BJ (cell line): ENCODE measurements at regions not wholly inside any gene's neighbourhood (a gene's known extent, or its start where the extent isn't known, plus 50 kb on each side); places are given as distances from the start of the nearest gene placed in this dataset.

ENCODE experiments used
- CTCF ChIA-PET: fragments of 350-600 bp; formaldehyde crosslinking; extraction: SDS; loops from one replicate; lab custom pipeline; 2021; ENCODE audit warnings: antibody characterized with exemption, inconsistent platforms; lab: Yijun Ruan, JAX
- POLR2A ChIA-PET: fragments of 300-600 bp; sonication (Branson Sonifier 250); formaldehyde crosslinking; extraction: SDS; loops from one replicate; lab custom pipeline; 2021; ENCODE audit warnings: antibody characterized with exemption; lab: Charles Lee
- DNase-seq: peaks from one replicate; pipeline ENCODE4 v3.0.0-alpha.2; 2011; ENCODE audit warnings: low read depth
- H3K27me3 ChIP-seq: 2 replicates; pipeline ENCODE4 v1.6.0; 2011; ENCODE audit warnings: low read length; ENCODE audit not compliant: control insufficient read depth, insufficient read depth
- H3K36me3 ChIP-seq: 2 replicates; pipeline ENCODE4 v1.5.1; 2011; ENCODE audit warnings: low read length; ENCODE audit not compliant: control insufficient read depth, insufficient read depth
- H3K4me3 ChIP-seq: 2 replicates; pipeline ENCODE4 v1.5.1; 2011; ENCODE audit warnings: low read depth, mild to moderate bottlenecking, control low read depth, low read length
- TF ChIP-seq, protein P1 (sequence below): IDR thresholded peaks from 2 replicates; pipeline ENCODE4 v1.5.1; 2011; ENCODE audit warnings: low read depth, mild to moderate bottlenecking, control low read depth, inconsistent platforms, low read length, moderate library complexity; ENCODE audit not compliant: insufficient read depth

DNA sequence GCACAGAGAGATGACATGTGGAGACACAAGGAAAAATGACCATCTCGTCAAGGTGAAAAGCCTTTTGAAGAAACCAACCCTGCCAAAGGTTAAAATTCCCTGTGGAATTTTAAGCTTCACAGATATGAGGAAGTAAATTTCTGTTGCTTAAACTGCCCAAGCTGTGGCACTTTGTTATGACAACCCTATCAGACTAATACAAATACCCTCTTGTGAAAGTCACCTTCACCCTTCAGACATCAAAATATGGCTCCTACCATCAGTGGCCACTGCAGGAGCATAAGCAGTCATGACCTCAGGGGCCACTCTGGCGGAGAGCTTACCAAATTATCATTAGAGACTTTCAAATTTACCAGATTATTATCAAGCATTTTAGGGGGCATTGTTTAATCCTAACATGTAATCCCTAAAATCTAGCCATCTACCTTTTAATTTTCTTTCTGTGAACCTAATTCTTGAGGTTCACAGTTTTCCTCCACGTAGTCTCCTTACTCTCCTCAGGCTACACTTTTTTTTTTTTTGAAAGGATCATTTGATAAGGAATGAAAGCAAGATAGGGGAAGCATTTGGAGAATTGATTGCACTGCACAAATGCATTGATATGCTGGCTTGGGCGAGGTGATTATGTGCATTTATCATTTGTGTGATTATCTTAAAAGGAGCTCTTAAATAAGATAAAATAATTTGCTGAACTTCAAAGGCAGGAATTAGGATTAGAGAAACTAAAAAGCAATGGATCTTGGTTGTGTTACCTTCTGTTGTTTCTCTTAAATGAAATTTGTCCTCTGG is 90.3 kb downstream of the TMEM168 start:
- DNase-seq = no peak
- ChIA-PET POLR2A (no interaction called here), CTCF (no interaction called here)
- no peaks in the 10 kb centered on the region for H3K36me3 ChIP-seq
- H3K27me3 ChIP-seq = no peaks in the 10 kb centered on the region
- H3K4me3 ChIP-seq = no peak overlapping the region
- TF ChIP-seq, protein P1, sequence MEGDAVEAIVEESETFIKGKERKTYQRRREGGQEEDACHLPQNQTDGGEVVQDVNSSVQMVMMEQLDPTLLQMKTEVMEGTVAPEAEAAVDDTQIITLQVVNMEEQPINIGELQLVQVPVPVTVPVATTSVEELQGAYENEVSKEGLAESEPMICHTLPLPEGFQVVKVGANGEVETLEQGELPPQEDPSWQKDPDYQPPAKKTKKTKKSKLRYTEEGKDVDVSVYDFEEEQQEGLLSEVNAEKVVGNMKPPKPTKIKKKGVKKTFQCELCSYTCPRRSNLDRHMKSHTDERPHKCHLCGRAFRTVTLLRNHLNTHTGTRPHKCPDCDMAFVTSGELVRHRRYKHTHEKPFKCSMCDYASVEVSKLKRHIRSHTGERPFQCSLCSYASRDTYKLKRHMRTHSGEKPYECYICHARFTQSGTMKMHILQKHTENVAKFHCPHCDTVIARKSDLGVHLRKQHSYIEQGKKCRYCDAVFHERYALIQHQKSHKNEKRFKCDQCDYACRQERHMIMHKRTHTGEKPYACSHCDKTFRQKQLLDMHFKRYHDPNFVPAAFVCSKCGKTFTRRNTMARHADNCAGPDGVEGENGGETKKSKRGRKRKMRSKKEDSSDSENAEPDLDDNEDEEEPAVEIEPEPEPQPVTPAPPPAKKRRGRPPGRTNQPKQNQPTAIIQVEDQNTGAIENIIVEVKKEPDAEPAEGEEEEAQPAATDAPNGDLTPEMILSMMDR = no peak

DNA sequence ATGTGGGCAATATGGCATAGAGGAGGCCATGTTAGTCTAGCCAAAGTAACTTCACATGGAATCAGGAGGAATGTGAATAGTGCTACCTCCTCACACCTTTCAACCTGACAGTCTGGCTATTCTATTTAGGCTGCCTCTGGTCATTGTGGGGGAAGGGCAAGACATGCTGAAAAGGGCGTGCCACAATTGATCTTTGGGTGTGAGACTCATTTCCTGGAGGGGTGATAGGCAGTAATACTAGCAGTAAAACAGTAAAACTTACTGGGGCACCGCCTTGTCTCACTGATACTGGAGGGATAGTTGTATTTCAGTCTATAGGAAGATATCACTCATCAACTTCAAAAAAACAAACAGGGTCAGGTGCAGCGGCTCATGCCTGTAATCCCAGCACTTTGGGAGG is 88.7 kb downstream of the TMEM168 start:
- H3K4me3 ChIP-seq = no peak overlapping the region
- TF ChIP-seq, protein P1 = no peak
- H3K27me3 ChIP-seq = no peaks in the 10 kb centered on the region
- POLR2A ChIA-PET = no interaction called here
- H3K36me3 ChIP-seq = no peaks in the 10 kb centered on the region
- no peak for DNase-seq
- CTCF ChIA-PET = no interaction called here

DNA sequence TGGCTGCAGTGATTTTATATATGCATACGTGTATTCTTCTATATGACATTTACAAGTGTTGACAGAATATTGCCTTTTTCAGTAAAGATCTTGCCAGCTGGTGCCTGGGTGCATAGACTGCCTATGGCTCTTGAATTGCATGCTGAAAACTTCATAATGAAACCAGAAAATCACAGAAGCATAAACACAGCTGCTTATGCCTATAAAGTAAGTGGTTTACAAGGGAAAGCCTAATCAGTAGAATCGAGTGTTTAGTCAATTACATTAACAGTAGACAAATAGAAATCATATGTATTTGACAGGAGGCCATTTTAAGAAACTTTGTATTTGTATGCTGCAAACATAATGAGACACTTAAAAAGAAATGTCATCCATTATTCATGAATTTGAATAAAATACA is 82.5 kb downstream of the TMEM168 start:
- POLR2A ChIA-PET = no interaction called here
- Histone ChIP-seq H3K4me3 (no peak overlapping the region), H3K27me3 (no peaks in the 10 kb centered on the region), H3K36me3 (no peaks in the 10 kb centered on the region)
- TF ChIP-seq, protein P1 = no peak
- CTCF ChIA-PET = interaction anchor here (1.2 kb wide), 1 partner anchor 13 kb away, joined by 3 read pairs; no protein-coding TSS in a partner anchor
- DNase-seq = no peak

DNA sequence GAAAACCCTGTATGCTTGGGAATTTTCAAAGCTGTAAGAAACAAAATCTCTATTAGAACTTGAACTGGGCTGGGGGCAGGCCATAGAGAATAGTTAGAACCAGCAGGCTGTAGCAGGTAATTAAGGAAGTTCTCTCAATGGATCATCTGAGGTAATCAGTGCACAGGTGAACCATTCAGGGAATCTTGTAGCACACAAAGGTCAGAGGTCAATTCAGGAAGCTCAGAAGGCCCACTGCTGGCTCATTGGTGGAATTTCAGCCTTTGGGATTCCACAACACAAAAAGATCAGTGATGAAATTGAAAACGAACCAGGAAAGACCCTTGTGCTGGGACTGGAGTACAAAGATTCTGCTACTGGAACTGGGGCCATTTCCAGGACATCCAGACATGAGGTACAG is 82.0 kb downstream of the TMEM168 start:
- Histone ChIP-seq H3K4me3 (no peak overlapping the region), H3K27me3 (no peaks in the 10 kb centered on the region), H3K36me3 (no peaks in the 10 kb centered on the region)
- ChIA-PET CTCF (interaction anchor here (1.2 kb wide), 1 partner anchor 12 kb away, joined by 3 read pairs; no protein-coding TSS in a partner anchor), POLR2A (no interaction called here)
- TF ChIP-seq, protein P1 = no peak
- no peak for DNase-seq
